ENCODE measurements at regions not wholly inside any gene's neighbourhood (a gene's known extent, or its start where the extent isn't known, plus 50 kb on each side); places are given as distances from the start of the nearest gene placed in this dataset.

DNA sequence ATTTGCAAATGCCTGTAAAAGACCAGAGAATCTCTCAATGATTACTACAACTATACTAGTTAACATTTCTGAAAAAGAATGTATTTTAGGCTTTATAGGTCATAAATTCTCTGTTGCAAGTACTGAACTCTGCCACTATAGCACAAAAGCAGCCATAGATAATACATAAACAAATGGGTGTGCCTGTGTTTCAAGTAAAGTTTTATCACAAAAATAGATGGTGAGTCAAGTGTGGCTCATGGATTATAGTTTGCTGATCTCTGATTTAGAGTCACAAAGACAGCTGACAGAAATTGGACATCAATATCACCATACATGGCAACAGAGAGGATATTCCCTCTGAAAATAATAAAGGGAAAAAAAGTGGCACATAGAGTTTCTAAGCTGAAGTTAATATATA lies 68.1 kb downstream of the FSCB start:
- Mint-ChIP-seq H3K36me3 (ENCODE audit: insufficient read depth) (peaks cover 3% of the 10 kb centered on the region), H3K4me3 (ENCODE audit: low read depth) (no peak overlapping the region), H3K9me3 (ENCODE audit: low read depth) (peaks cover 12% of the 10 kb centered on the region), H3K4me1 (ENCODE audit: low read depth) (peaks cover 2% of the 10 kb centered on the region), H3K27me3 (no peaks in the 10 kb centered on the region), H3K27ac (no peak overlapping the region)
- TF ChIP-seq, protein P1, sequence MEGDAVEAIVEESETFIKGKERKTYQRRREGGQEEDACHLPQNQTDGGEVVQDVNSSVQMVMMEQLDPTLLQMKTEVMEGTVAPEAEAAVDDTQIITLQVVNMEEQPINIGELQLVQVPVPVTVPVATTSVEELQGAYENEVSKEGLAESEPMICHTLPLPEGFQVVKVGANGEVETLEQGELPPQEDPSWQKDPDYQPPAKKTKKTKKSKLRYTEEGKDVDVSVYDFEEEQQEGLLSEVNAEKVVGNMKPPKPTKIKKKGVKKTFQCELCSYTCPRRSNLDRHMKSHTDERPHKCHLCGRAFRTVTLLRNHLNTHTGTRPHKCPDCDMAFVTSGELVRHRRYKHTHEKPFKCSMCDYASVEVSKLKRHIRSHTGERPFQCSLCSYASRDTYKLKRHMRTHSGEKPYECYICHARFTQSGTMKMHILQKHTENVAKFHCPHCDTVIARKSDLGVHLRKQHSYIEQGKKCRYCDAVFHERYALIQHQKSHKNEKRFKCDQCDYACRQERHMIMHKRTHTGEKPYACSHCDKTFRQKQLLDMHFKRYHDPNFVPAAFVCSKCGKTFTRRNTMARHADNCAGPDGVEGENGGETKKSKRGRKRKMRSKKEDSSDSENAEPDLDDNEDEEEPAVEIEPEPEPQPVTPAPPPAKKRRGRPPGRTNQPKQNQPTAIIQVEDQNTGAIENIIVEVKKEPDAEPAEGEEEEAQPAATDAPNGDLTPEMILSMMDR (IDR thresholded peaks at IDR 0.05; ENCODE audit: unreplicated experiment): no peak
- DNase-seq (ENCODE audit: low spot score, unreplicated experiment): no peak

DNA sequence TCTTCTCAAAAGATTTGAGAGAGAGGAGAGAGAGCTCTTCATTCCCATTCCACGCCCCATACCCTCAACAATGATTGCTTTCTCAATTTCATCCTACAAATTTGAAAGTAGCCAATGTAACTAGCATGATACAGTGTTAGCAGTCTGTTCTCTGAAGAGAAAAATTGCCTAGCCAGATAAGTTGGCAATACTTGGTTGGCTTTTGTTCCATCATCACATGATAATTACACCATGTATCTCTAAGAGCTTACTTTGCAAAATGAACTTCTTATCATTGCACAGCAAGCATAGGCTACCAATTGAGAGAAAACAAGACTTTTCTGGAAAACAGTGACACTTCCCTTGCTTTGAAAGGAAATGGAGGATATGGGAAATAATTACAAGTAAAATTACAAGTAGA lies 68.9 kb downstream of the FSCB start:
- H3K36me3 Mint-ChIP-seq (ENCODE audit: insufficient read depth): peaks cover 3% of the 10 kb centered on the region
- no peak overlapping the region for H3K4me3 Mint-ChIP-seq (ENCODE audit: low read depth)
- no peaks in the 10 kb centered on the region for H3K27me3 Mint-ChIP-seq
- H3K27ac Mint-ChIP-seq: no peak overlapping the region
- peaks cover 2% of the 10 kb centered on the region for H3K4me1 Mint-ChIP-seq (ENCODE audit: low read depth)
- TF ChIP-seq, protein P1 (IDR thresholded peaks at IDR 0.05; ENCODE audit: unreplicated experiment): no peak
- H3K9me3 Mint-ChIP-seq (ENCODE audit: low read depth): peaks cover 12% of the 10 kb centered on the region
- DNase-seq (ENCODE audit: low spot score, unreplicated experiment): no peak

DNA sequence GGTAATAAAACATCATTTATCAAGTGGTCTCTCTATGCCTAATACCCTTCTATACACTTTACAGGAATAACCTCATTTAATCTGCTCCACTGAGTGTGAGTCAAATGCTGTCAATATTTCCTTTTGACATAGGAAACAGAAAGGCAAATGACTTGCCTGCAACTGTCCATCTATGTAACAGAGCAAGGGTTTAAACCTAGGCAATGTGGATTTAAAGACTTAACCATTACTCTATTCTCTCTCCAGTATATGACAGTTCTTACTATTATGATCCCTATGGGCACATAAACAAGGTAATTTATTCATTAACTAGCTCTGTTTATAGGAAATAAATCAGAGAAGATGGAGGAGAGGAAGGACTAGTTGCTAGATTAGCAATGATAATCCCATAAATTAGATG lies 70.6 kb downstream of the FSCB start:
- Mint-ChIP-seq H3K27ac (no peak overlapping the region), H3K36me3 (ENCODE audit: insufficient read depth) (peaks cover 3% of the 10 kb centered on the region), H3K4me1 (ENCODE audit: low read depth) (peaks cover 5% of the 10 kb centered on the region), H3K27me3 (no peaks in the 10 kb centered on the region), H3K4me3 (ENCODE audit: low read depth) (no peak overlapping the region), H3K9me3 (ENCODE audit: low read depth) (peaks cover 16% of the 10 kb centered on the region)
- TF ChIP-seq, protein P1 (IDR thresholded peaks at IDR 0.05; ENCODE audit: unreplicated experiment): no peak
- no peak for DNase-seq (ENCODE audit: low spot score, unreplicated experiment)

DNA sequence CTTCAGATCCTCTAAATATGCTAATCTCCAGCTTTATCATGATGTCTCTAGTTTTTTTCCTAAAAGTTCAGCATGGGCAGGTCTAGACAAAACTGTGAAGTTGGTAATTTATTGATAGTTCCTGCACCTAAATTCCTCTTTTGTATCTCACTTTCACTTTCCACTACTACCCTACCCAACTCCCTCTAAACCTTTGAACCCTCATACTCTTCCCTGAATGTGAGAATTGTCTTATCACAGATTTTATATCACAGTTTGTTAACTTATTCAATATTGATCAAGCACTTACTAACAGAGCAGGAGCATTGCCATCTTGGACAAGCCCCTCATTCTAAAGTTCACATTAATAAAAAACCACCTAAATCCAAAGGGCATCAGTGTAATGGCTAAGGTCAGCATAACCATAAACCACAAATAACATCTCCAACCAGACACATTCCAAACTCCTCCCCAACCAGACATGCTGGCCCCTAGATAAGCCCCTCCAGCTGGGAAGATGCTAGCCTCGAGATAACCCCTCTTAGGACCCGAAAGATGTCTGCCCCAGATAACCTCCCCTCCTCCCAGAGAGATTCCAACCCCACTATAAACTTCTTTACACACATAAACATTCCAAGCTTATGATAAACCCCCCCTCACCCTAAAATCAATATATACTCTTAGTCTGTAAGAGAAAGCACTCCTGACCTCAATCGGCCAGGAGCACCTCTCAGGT lies 78.7 kb downstream of the FSCB start:
- no peak for DNase-seq (ENCODE audit: low spot score, unreplicated experiment)
- Mint-ChIP-seq H3K27me3 (no peaks in the 10 kb centered on the region), H3K27ac (no peak overlapping the region), H3K36me3 (ENCODE audit: insufficient read depth) (peaks cover 8% of the 10 kb centered on the region), H3K4me3 (ENCODE audit: low read depth) (no peak overlapping the region), H3K9me3 (ENCODE audit: low read depth) (peaks cover 40% of the 10 kb centered on the region), H3K4me1 (ENCODE audit: low read depth) (peaks cover 12% of the 10 kb centered on the region)
- TF ChIP-seq, protein P1 (IDR thresholded peaks at IDR 0.05; ENCODE audit: unreplicated experiment): no peak

DNA sequence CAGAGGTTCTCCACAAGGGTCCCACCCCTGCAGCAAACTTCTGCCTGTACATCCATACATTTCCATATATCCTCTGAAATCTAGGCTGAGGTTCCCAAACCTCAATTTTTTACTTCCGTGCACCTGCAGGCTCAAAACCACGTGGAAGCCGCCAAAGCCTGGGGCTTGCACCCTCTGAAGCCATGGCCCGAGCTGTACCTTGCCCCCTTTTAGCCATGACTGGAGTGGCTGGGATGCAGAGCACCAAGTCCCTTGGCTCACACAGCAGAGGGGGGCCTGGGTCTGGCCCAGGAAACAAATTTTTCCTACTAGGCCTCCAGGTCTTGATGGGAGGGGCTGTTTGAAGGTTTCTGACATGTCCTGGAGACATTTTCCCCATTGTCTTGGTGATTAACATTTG lies 84.4 kb downstream of the FSCB start:
- Mint-ChIP-seq H3K4me1 (ENCODE audit: low read depth) (no peaks in the 10 kb centered on the region), H3K27me3 (no peaks in the 10 kb centered on the region), H3K36me3 (ENCODE audit: insufficient read depth) (peaks cover 3% of the 10 kb centered on the region), H3K4me3 (ENCODE audit: low read depth) (no peak overlapping the region), H3K27ac (no peak overlapping the region), H3K9me3 (ENCODE audit: low read depth) (peaks cover 46% of the 10 kb centered on the region)
- TF ChIP-seq, protein P1 (IDR thresholded peaks at IDR 0.05; ENCODE audit: unreplicated experiment): no peak
- DNase-seq (ENCODE audit: low spot score, unreplicated experiment): no peak
